Activated CD4-positive, alpha-beta T cell treated with anti-CD3 and anti-CD28 coated beads for 24 hours (primary cell): ENCODE measurements at regions not wholly inside any gene's neighbourhood (a gene's known extent, or its start where the extent isn't known, plus 50 kb on each side); places are given as distances from the start of the nearest gene placed in this dataset.
"Not testable (repeated sequence)": the region's sequence is repeated elsewhere in the genome, so short reads cannot be mapped to it uniquely, and the experiment has no call there.

ENCODE experiments used
- DNase-seq, 2 donors: peaks; one replicate each; pipeline ENCODE4 v3.0.0-alpha.2; 2020; ENCODE audit warnings: low read depth in 2 of 2

GRCh38 chr6:120805276-120805675 is 529.0 kb downstream of the TBC1D32 start:
- no peak for DNase-seq

- DNase-seq, result no peak
These were observed 529.7 kb downstream of the TBC1D32 start for GRCh38 chr6:120804612-120805011.

GRCh38 chr6:120786682-120787081 is 547.6 kb downstream of the TBC1D32 start:
- DNase-seq, result no peak

- no peak for DNase-seq
These were observed 548.0 kb downstream of the TBC1D32 start for GRCh38 chr6:120786256-120786655.

- DNase-seq, result no peak
These were observed 548.7 kb downstream of the TBC1D32 start for GRCh38 chr6:120785459-120786086.

- no peak for DNase-seq
These were observed 554.8 kb downstream of the TBC1D32 start for GRCh38 chr6:120779441-120779840.

GRCh38 chr6:120775698-120776097 is 558.6 kb downstream of the TBC1D32 start:
- DNase-seq, result no peak

- DNase-seq, result no peak
These were observed 560.0 kb downstream of the TBC1D32 start for GRCh38 chr6:120774275-120774674.

- DNase-seq, result no peak
These were observed 563.3 kb downstream of the TBC1D32 start for GRCh38 chr6:120771019-120771418.

GRCh38 chr6:120764312-120764711 is 570.0 kb downstream of the TBC1D32 start:
- no peak for DNase-seq

GRCh38 chr6:120759570-120759969 is 574.7 kb downstream of the TBC1D32 start:
- no peak for DNase-seq

GRCh38 chr6:120748574-120748973 is 585.7 kb downstream of the TBC1D32 start:
- DNase-seq, result not testable (repeated sequence)

- DNase-seq, result no peak
These were observed 597.5 kb downstream of the TBC1D32 start for GRCh38 chr6:120736740-120737139.

GRCh38 chr6:120735641-120736040 is 598.6 kb downstream of the TBC1D32 start:
- no peak for DNase-seq

GRCh38 chr6:120711255-120711654 is 623.0 kb downstream of the TBC1D32 start:
- DNase-seq, result no peak

GRCh38 chr6:120700001-120700400 is 634.3 kb downstream of the TBC1D32 start:
- no peak for DNase-seq

GRCh38 chr6:120686492-120686891 is 647.8 kb downstream of the TBC1D32 start:
- DNase-seq, result no peak

- DNase-seq, result no peak
These were observed 652.1 kb downstream of the TBC1D32 start for GRCh38 chr6:120682145-120682544.

GRCh38 chr6:120681204-120681603 is 653.1 kb downstream of the TBC1D32 start:
- DNase-seq, result no peak

- no peak for DNase-seq
These were observed 658.4 kb downstream of the TBC1D32 start for GRCh38 chr6:120675886-120676285.

- no peak for DNase-seq
These were observed 662.8 kb downstream of the TBC1D32 start for GRCh38 chr6:120671519-120671918.

GRCh38 chr6:120652506-120652905 is 681.8 kb downstream of the TBC1D32 start:
- DNase-seq, result no peak

GRCh38 chr6:120648713-120649112 is 685.6 kb downstream of the TBC1D32 start:
- DNase-seq, result no peak

GRCh38 chr6:120646101-120646500 is 688.2 kb downstream of the TBC1D32 start:
- DNase-seq, result no peak
